Fibroblast of gingiva (primary cell): ENCODE measurements at regions not wholly inside any gene's neighbourhood (a gene's known extent, or its start where the extent isn't known, plus 50 kb on each side); places are given as distances from the start of the nearest gene placed in this dataset.

ENCODE experiments used
- DNase-seq: peaks from one replicate; pipeline ENCODE4 v3.0.0-alpha.2; 2011; ENCODE audit warnings: low read depth

GRCh38 chr18:43482136-43482535 lies 204.8 kb upstream of the SYT4 start:
- no peak for DNase-seq

DNA sequence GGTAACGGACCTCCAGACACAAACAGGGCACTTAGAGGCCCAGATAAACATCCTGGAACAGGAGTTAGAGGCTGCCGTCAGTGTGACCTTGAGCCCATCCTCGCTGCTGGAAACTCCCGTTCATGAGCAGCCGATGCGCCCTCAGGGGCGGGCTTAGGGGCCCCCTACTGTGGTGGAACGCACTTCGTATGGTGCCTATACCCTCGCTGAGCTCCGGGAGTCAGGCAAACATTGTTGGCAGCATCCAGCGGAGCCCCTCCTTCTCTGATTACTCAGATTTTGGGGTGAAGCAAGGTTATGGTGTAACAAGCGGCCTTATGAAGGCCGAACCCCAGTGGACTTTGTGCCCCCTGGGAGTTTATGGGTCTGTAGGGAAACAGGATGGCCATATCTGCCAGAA lies 205.3 kb upstream of the SYT4 start:
- no peak for DNase-seq

DNA sequence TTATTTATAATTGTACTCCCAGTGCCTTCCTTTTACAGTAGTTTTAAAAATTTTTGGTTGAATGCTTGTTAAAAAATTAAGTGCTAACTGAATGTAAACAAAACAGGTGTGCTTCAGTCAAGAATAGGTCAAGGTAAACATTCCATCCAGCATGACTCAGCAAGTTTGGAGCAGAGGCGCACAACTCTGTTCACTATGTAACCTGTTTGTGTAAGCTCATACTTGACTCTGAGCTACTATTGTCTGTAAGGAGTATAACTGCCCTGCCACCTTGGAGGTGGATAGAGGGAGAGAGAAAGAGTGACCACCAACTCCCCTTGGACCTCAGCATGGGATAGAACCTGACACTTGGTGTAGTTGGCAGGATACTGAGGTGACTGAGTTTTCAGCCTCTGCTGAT lies 207.4 kb upstream of the SYT4 start:
- DNase-seq: no peak

DNA sequence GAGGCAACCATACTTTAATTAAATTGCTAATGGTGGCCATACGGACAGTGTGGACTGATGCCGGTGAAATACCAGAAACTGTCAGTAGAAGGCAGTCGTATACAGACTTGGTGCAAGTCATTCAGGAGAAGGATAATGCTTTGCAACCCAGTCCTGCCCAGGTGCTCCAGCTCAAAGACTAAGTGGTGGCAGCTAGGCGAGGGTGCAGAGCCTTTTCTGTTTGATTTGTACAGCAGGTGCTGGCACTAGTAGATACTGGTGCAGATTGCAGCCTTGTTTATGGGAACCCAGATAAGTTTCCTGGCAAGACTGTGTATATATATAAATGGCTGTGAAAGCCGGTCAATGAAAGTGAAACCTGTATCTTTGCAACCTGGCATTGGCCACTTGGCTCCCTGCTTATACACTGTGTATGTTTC lies 208.3 kb upstream of the SYT4 start:
- DNase-seq: no peak

GRCh38 chr18:43486462-43486861 lies 209.2 kb upstream of the SYT4 start:
- DNase-seq: no peak

GRCh38 chr18:43501099-43501498 lies 223.8 kb upstream of the SYT4 start:
- DNase-seq: no peak

GRCh38 chr18:43506935-43507334 lies 229.6 kb upstream of the SYT4 start:
- DNase-seq: no peak

DNA sequence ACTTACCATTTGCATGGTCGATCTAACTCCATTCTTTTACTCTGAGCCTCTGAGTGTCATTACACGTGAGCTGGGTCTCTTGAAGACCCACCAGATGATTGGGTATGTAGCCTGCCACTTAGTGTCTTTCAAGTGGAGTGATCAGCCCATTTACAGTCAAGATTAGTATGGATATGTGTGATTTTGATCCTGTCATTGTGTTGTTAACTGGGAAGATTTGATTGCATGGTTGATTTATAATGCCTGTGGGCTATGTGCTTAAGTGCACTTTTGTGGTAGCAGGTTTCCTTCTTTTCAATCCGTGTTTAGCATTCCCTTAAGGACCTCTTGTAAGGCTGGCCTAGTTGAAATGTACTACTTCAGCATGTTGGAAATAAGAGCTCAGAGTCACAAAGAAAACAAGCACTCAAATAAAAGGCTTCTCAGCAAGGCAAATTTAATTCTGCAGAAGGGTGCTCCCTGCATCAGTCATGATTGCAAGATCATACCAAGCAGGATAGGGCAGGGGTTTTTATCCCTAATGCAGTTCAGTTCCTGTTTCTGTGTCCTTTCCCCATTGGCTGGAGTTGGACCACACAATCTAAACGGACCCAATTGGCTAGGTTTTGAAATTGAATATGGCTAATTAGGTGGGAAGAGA lies 230.7 kb upstream of the SYT4 start:
- DNase-seq: no peak

DNA sequence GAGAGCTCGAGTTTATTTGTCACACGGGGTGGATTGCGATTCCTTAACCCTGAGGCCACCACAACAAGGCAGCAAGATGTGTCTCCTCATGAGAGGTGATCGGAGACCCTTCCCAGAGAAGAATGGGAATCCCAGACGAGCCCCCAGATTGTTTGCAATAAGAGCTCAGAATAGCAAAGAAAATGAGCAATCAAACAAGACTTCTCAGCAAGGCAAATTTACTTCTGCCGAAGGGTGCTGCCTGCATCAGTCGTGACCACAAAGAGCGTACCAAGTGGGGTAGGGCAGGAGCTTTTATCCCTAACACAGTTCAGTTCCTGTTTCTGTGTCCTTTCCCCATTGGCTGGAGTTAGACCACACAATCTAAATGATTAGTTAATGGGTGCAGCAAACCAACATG lies 237.5 kb upstream of the SYT4 start:
- no peak for DNase-seq

GRCh38 chr18:43515481-43515880 lies 238.2 kb upstream of the SYT4 start:
- DNase-seq: no peak

GRCh38 chr18:43524260-43524659 lies 247.0 kb upstream of the SYT4 start:
- no peak for DNase-seq

DNA sequence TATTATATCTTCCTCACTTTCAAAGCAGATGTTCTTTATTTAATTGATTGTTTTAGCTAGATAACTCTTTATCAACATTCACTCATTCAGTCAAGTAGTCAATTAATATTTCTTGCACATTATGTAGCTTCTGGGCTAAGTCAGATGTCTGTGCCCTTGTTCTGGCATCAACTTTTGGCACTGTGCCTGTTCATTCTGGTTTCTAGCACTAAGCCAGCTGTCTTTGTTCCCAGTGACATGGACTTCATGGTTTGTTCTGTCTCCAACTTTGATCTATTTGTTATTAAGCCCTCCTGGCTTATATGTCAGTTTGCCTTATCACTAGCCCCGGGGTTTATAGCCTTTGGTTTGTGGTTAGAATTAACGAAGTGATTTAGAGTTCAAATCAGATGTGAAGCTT lies 247.9 kb upstream of the SYT4 start:
- DNase-seq: no peak

GRCh38 chr18:43526426-43527145 lies 249.3 kb upstream of the SYT4 start:
- DNase-seq: no peak

DNA sequence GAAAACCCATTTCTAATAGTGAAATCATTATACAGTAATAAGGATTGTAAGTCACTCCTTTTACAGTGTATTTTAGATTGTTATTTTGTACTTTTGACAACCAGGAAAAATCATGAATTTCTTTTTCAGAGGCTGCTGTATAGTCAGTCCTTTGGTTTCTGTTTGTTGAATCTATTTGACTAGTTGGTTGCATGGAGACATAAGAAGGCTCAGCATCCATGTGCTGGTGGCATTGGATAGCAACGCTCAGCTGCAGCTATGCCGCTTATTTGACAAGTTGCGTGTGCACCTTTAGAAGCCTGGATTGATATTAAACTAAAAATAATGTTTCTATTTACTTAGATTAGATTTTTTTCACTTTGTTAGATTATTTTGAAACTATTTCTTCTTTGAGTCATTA lies 254.1 kb upstream of the SYT4 start:
- no peak for DNase-seq

GRCh38 chr18:43533371-43533770 lies 256.1 kb upstream of the SYT4 start:
- peak; percentile 3 for DNase-seq

- DNase-seq: peak; percentile 42
Measured at GRCh38 chr18:43534511-43534910, 257.2 kb upstream of the SYT4 start.

DNA sequence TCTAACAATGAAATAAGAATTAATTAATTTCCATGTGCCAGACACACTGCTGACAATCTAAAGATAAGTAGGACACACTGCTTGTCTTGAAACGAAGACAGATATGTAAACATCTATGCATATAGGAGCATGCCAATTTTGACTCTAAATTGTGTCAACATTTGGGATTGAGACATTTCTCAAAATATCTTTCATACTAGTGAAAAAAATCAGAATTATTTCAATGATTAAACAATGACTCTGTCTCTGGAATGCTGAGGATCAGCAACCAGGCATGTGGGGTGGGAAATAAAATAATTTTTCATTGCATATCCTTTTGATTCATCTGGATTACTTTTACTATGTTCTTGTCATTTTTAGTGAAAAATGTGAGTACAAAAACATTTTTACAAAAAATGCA lies 262.6 kb upstream of the SYT4 start:
- DNase-seq: peak; percentile 4

- no peak for DNase-seq
Measured at GRCh38 chr18:43542016-43542415, 264.7 kb upstream of the SYT4 start.

- no peak for DNase-seq
Measured at GRCh38 chr18:43543236-43543635, 265.9 kb upstream of the SYT4 start.

DNA sequence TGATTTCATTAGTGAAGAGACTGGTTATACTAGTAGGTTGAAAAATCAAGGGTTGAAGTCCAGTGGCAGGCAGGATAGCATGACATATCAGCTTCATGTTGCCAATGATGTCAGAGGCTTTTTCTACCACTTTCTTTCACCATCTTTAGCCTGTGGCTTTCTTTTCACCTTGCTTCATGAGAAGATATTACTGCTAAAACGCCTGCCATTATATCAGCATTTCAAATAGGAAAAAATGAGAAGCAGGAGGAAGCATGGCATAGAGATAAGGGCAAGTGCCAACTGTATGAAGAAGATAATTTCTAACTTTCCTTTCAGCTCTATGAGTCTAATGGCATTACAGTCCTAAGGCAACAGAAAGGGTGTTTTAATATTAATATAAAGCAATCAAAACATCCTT lies 270.2 kb upstream of the SYT4 start:
- no peak for DNase-seq

- DNase-seq: no peak
Measured at GRCh38 chr18:43559507-43559906, 282.2 kb upstream of the SYT4 start.

DNA sequence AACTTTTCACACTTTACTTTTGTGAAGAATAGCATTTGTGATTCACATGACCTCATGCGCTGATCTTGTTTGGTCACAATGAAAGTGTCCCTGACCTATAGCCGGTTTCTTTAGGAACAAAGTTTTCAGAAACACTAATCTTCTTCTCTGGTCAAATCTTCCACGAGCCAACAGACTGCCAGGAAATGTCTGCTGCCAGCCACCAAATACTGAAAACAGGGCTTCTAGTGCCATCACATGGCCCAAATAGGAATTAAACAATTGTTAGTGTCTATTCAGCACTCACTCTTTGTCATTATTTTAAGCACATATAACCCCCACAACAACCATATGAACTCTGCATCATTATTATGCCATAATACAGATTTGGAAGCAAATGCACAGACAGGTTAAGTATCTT lies 286.5 kb upstream of the SYT4 start:
- peak; percentile 45 for DNase-seq

DNA sequence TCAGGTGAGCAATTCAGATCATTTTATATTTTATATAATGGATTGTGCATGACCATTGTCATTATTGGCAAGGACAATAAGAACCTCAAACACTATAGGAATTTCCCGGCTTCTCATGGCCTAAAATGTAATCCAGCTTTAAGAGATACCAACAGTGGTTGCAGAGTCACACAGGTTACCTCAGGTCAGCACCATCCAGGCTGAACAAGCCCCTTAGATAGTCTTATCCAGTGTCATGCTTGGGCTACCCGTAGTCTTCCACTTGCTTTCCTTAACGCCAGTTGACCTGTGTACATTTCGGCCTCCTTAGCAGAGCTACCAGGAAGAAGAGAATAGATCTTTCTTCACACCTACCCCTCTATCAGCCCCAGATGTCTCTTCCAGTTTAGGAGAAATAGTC lies 293.3 kb upstream of the SYT4 start:
- no peak for DNase-seq

DNA sequence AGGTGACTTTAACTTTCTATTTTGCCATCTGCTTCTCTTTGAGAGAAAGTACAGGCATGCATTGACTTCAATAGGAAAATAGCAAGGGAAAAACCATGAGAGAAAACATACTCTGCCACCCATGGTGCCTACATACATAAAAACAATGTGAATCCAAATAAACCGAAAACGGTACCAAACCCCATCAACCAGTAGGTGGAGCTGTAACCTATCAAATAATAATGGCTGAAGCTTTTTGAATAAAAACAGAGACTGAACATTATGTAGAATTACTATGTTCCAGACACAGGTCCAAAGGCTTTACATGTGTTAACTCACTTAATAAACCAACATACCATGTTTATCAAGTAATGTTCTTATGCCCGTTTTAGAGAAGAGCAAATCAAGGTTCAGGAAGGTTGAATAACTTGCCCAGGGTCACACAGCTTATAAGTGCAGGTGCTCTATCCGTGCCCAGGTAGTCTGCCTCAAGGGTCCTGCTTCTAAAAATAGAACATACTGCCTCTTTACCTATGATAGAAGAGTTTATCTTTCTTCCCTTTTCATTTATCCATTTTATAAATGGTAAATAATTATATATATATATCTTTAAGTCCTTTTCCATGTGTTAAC lies 293.9 kb upstream of the SYT4 start:
- peak; percentile 29 for DNase-seq
